Panc1 (cell line): ENCODE measurements at regions not wholly inside any gene's neighbourhood (a gene's known extent, or its start where the extent isn't known, plus 50 kb on each side); places are given as distances from the start of the nearest gene placed in this dataset.

ENCODE experiments used
- ATAC-seq: fragments of 200-7000 bp; cut with Tn5 transposase; 2 replicates; pipeline ENCODE4 v1.9.1; 2020; ENCODE audit warnings: mild to moderate bottlenecking, moderate library complexity
- BruUV-seq: library from RNA; stranded (reverse); fragments of 400-500 nt; replicated peaks from 2 replicates; lab custom pipeline; 2021; lab: Mats Ljungman, UMichigan
- CTCF ChIA-PET: fragments of 300-600 bp; sonication (Branson Sonifier 250); formaldehyde crosslinking; loops from one replicate; lab custom pipeline; 2022; ENCODE audit warnings: antibody characterized with exemption; lab: Charles Lee
- POLR2A ChIA-PET: fragments of 300-600 bp; sonication (Branson Sonifier 250); formaldehyde crosslinking; loops from one replicate; lab custom pipeline; 2022; ENCODE audit warnings: antibody characterized with exemption; lab: Charles Lee
- DNase-seq: peaks from one replicate; pipeline ENCODE4 v3.0.0-alpha.2; 2010; ENCODE audit warnings: low read depth, low spot score
- H3K27ac ChIP-seq: 2 replicates; pipeline ENCODE4 v1.5.1; 2011; ENCODE audit warnings: mild to moderate bottlenecking, low read length, inconsistent platforms
- H3K27me3 ChIP-seq: fragments of 200-500 bp; sonication (Bioruptor generic); 2 replicates; pipeline ENCODE4 v1.6.0; 2014; ENCODE audit warnings: low read length, inconsistent platforms; ENCODE audit not compliant: control insufficient read depth, insufficient read depth
- H3K36me3 ChIP-seq: fragments of 200-500 bp; sonication (Bioruptor generic); 2 replicates; pipeline ENCODE4 v1.5.1; 2014; ENCODE audit warnings: inconsistent platforms, mild to moderate bottlenecking, low read length, moderate library complexity; ENCODE audit not compliant: control insufficient read depth, insufficient read depth
- H3K4me1 ChIP-seq: 2 replicates; pipeline ENCODE4 v1.5.1; 2011; ENCODE audit warnings: inconsistent platforms, mild to moderate bottlenecking, low read length, moderate library complexity; ENCODE audit not compliant: control insufficient read depth, insufficient read depth
- H3K4me3 ChIP-seq, 2 experiments: 2 replicates each; pipeline ENCODE4 v1.5.1; 2011 to 2012; ENCODE audit warnings: low read depth in 2 of 2, low read length in 2 of 2, mild to moderate bottlenecking in 2 of 2, inconsistent platforms in 1 of 2, moderate library complexity in 1 of 2
- H3K9me3 ChIP-seq: fragments of 200-500 bp; sonication (Bioruptor generic); 2 replicates; pipeline ENCODE4 v1.5.1; 2014; ENCODE audit warnings: low read depth, mild to moderate bottlenecking, inconsistent platforms, low read length, moderate library complexity; ENCODE audit not compliant: control insufficient read depth, insufficient read depth
- CTCF ChIP-seq: fragments of 450-650 bp; IDR thresholded peaks from 2 replicates; pipeline ENCODE4 v1.5.1; 2017; ENCODE audit warnings: mild to moderate bottlenecking
- POLR2AphosphoS5 ChIP-seq: IDR thresholded peaks from 2 replicates; pipeline ENCODE4 v1.6.1; 2012; ENCODE audit warnings: mild to moderate bottlenecking, low read depth, low read length, moderate library complexity
- REST ChIP-seq, 2 experiments: IDR thresholded peaks; 2 replicates each; pipeline ENCODE4 v1.6.1; 2011 to 2012; ENCODE audit warnings: low read depth in 2 of 2, control low read depth in 1 of 2, low read length in 1 of 2, mild to moderate bottlenecking in 1 of 2, moderate library complexity in 1 of 2; ENCODE audit not compliant: insufficient read depth in 1 of 2
- SIN3A ChIP-seq: IDR thresholded peaks from 2 replicates; pipeline ENCODE4 v1.6.1; 2012; ENCODE audit warnings: low read depth, mild to moderate bottlenecking, low read length, moderate library complexity, borderline replicate concordance; ENCODE audit not compliant: insufficient read depth
- TCF7L2 ChIP-seq: IDR thresholded peaks from 2 replicates; pipeline ENCODE4 v1.6.1; 2011; ENCODE audit warnings: mild to moderate bottlenecking, low read depth, low read length, inconsistent platforms
- in situ Hi-C: cut with HindIII; loops from 2 replicates; pipeline ENCODE4 v1.10.0; 2016; ENCODE audit warnings: low sequenced_read_pairs, low pct_unique_long_range_greater_than_20kb
- intact Hi-C: fragments of 100-400 bp; cut with micrococcal nuclease; formaldehyde crosslinking; loops from one replicate; pipeline ENCODE4 v1.10.0; 2022; ENCODE audit not compliant: unreplicated experiment

- DNase-seq (no peak), ATAC-seq (no peak)
- Histone ChIP-seq H3K36me3 (no peaks in the 10 kb centered on the region), H3K4me1 (no peaks in the 10 kb centered on the region), H3K9me3 (no peaks in the 10 kb centered on the region), H3K27ac (no peak overlapping the region), H3K4me3 (no peak overlapping the region), H3K27me3 (no peaks in the 10 kb centered on the region)
- POLR2A ChIA-PET = no interaction called here
- CTCF ChIA-PET = no interaction called here
- TF ChIP-seq CTCF = no peak
- no peak for TF ChIP-seq POLR2AphosphoS5
- no peak for TF ChIP-seq TCF7L2
- TF ChIP-seq REST (IDR thresholded peaks at IDR 0.05; ENCODE audit: insufficient read depth in 1 of 2, low read depth in 2 of 2, low read length in 1 of 2) = no peak
- no peak for TF ChIP-seq SIN3A
- in situ Hi-C loops = no loop called here
- intact Hi-C loops = no loop called here
- BruUV-seq = no TSS peak
Measured at GRCh38 chr2:108133457-108133856, 106.3 kb upstream of the SULT1C3 start.

- ChIA-PET CTCF (no interaction called here), POLR2A (no interaction called here)
- Histone ChIP-seq H3K9me3 (no peaks in the 10 kb centered on the region), H3K36me3 (no peaks in the 10 kb centered on the region), H3K27me3 (no peaks in the 10 kb centered on the region), H3K4me1 (no peaks in the 10 kb centered on the region), H3K4me3 (no peak overlapping the region), H3K27ac (no peak overlapping the region)
- no TSS peak for BruUV-seq
- no peak for TF ChIP-seq CTCF
- TF ChIP-seq POLR2AphosphoS5 = no peak
- TF ChIP-seq TCF7L2 = no peak
- peak; percentile 80 to 84 for TF ChIP-seq REST (IDR thresholded peaks at IDR 0.05; ENCODE audit: insufficient read depth in 1 of 2, low read depth in 2 of 2, low read length in 1 of 2)
- no peak for TF ChIP-seq SIN3A
- DNase-seq (no peak), ATAC-seq (no peak)
- in situ Hi-C loops = no loop called here
- intact Hi-C loops = no loop called here
Measured at GRCh38 chr2:108139521-108139920, 100.2 kb upstream of the SULT1C3 start.
